ENCODE measurements at regions not wholly inside any gene's neighbourhood (a gene's known extent, or its start where the extent isn't known, plus 50 kb on each side); places are given as distances from the start of the nearest gene placed in this dataset.
"Not testable (repeated sequence)": the region's sequence is repeated elsewhere in the genome, so short reads cannot be mapped to it uniquely, and the experiment has no call there.

DNA sequence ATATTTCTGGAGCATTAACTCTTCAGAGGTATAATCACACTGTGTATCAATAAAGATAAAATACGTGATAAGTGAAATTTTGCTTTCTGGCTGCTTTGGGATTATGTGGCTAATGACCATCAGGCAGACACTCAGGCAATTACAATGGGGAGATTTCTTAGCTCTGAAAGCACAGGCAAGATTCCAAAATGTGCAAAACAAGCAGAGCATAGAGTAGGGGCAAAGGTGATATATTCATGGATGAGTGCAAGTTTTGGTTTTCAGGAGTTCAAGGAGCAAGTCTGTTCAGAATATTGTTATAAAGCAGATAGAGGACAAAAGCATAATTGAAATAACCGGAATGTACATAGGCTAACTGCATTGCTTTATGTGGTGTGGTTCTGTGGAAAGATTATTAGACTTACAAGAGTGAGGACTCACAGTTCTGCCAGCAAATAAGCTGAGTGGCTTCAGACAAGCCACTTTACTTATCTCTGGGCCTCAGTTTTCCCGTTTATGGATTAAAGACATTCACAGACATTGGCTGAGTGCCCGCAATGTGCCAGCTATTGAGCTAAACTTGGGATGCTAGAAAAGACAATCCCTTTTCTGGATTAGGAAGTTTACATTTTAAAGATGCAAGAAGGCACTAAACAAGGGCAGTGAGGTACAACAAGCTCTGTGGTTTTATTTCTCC lies 945.6 kb upstream of the ARRDC3 start:
- intact Hi-C loops (cut with DNase I), result no loop called here
- WGBS, 2 donors, result 54 to 66% methylated on average over 4 of the region's 4 CpGs
- FAIRE-seq, result no peak

DNA sequence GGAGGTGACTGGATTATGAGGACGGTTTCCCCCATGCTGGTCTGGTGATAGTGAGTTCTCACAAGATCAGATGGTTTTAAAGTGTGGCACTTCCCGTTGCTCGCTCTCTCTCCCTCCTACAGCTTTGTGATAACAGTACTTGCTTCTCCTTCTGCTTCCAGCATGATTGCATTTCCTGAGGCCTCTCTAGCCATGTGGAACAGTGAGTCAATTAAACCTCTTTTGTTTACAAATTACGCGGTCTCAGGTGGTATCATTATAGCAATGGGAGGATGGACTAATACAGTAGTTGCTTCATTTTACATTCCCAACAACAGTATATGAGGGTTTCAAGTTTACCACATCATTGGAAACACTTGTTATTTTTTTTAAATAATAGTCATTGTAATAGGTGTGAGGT lies 937.3 kb upstream of the ARRDC3 start:
- Histone ChIP-seq H3K36me3 (no peaks in the 10 kb centered on the region), H3K9me3 (no peaks in the 10 kb centered on the region), H3K4me1 (no peaks in the 10 kb centered on the region), H3K27me3 (no peaks in the 10 kb centered on the region), H3K27ac (no peak overlapping the region), H3K4me3 (no peak overlapping the region)
- TF ChIP-seq, protein P1, sequence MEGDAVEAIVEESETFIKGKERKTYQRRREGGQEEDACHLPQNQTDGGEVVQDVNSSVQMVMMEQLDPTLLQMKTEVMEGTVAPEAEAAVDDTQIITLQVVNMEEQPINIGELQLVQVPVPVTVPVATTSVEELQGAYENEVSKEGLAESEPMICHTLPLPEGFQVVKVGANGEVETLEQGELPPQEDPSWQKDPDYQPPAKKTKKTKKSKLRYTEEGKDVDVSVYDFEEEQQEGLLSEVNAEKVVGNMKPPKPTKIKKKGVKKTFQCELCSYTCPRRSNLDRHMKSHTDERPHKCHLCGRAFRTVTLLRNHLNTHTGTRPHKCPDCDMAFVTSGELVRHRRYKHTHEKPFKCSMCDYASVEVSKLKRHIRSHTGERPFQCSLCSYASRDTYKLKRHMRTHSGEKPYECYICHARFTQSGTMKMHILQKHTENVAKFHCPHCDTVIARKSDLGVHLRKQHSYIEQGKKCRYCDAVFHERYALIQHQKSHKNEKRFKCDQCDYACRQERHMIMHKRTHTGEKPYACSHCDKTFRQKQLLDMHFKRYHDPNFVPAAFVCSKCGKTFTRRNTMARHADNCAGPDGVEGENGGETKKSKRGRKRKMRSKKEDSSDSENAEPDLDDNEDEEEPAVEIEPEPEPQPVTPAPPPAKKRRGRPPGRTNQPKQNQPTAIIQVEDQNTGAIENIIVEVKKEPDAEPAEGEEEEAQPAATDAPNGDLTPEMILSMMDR (IDR thresholded peaks at IDR 0.05), result no peak
- DNase-seq (no peak), FAIRE-seq (no peak), ATAC-seq (no peak)
- intact Hi-C loops (cut with DNase I), result no loop called here
- 66 to 78% methylated on average over 5 of the region's 5 CpGs for WGBS, 2 donors

More for the DNA sequence above, 945.6 kb upstream of the ARRDC3 start:
- Histone ChIP-seq H3K4me1 (no peaks in the 10 kb centered on the region), H3K4me3 (no peak overlapping the region), H3K36me3 (no peaks in the 10 kb centered on the region), H3K27me3 (no peaks in the 10 kb centered on the region), H3K27ac (no peak overlapping the region), H3K9me3 (no peaks in the 10 kb centered on the region)
- ATAC-seq (no peak), DNase-seq (no peak)
- TF ChIP-seq, protein P1 (IDR thresholded peaks at IDR 0.05), result no peak

GRCh38 chr5:92313385-92313784 lies 930.3 kb upstream of the ARRDC3 start:
- DNase-seq (no peak), FAIRE-seq (no peak), ATAC-seq (no peak)
- Histone ChIP-seq H3K36me3 (no peaks in the 10 kb centered on the region), H3K27ac (no peak overlapping the region), H3K4me3 (no peak overlapping the region), H3K4me1 (no peaks in the 10 kb centered on the region), H3K9me3 (no peaks in the 10 kb centered on the region), H3K27me3 (no peaks in the 10 kb centered on the region)
- TF ChIP-seq, protein P1 (IDR thresholded peaks at IDR 0.05), result no peak
- intact Hi-C loops (cut with DNase I), result no loop called here
- 64 to 75% methylated on average over 2 of the region's 2 CpGs for WGBS, 2 donors

GRCh38 chr5:92309336-92309991 lies 926.3 kb upstream of the ARRDC3 start:
- no peak for DNase-seq
- FAIRE-seq, result no peak
- peak in 3 of 4 donors; percentile 38 to 47 (median 42) for ATAC-seq
- Histone ChIP-seq H3K4me1 (no peaks in the 10 kb centered on the region), H3K36me3 (no peaks in the 10 kb centered on the region), H3K9me3 (no peaks in the 10 kb centered on the region), H3K4me3 (no peak overlapping the region), H3K27ac (no peak overlapping the region), H3K27me3 (no peaks in the 10 kb centered on the region)
- intact Hi-C loops (cut with DNase I), result no loop called here
- TF ChIP-seq, protein P1 (IDR thresholded peaks at IDR 0.05), result peak in 1 of 4 donors; percentile 22

DNA sequence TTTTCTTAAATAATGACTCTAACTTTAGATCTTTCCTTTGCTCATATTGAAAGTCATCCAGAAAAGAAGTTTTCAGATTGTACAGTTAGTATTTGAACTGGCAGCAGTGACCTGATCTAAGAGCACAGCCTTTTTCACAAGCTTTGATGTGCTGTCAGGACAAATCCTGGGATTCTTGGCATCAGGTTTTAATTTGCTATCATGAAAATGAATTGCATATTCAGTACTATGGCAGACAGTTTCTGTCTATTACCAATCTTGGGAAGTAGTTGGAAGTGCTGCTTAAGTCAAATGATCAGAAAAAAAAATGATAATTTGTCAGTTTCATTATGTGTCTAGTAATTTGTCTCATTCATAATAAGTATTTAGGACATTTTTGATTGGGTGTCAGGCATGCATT lies 925.6 kb upstream of the ARRDC3 start:
- intact Hi-C loops (cut with DNase I), result no loop called here
- ATAC-seq (no peak), DNase-seq (no peak), FAIRE-seq (no peak)
- H3K4me1 ChIP-seq, result no peaks in the 10 kb centered on the region
- H3K4me3 ChIP-seq, result no peak overlapping the region
- TF ChIP-seq, protein P1 (IDR thresholded peaks at IDR 0.05), result no peak
- H3K9me3 ChIP-seq, result no peaks in the 10 kb centered on the region
- H3K27me3 ChIP-seq, result no peaks in the 10 kb centered on the region
- no peaks in the 10 kb centered on the region for H3K36me3 ChIP-seq
- no peak overlapping the region for H3K27ac ChIP-seq

DNA sequence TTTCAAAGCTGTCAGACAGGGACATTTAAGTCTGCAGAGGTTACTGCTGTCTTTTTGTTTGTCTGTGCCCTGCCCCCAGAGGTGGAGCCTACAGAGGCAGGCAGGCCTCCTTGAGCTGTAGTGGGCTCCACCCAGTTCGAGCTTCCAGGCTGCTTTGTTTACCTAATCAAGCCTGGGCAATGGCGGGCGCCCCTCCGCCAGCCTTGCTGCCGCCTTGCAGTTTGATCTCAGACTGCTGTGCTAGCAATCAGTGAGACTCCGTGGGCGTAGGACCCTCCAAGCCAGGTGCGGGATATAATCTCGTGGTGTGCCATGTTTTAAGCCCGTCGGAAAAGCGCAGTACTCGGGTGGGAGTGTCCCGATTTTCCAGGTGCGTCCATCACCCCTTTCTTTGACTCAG lies 919.2 kb upstream of the ARRDC3 start:
- H3K27ac ChIP-seq; ATAC-seq; H3K27me3 ChIP-seq; H3K4me3 ChIP-seq; H3K36me3 ChIP-seq; intact Hi-C loops (cut with DNase I); H3K9me3 ChIP-seq; FAIRE-seq; H3K4me1 ChIP-seq: not testable (repeated sequence)
- WGBS, 2 donors, result 76 to 91% methylated on average over 13 to 15 of the region's 15 CpGs
- peak in 1 of 6 donors; percentile 6 for DNase-seq
